SH-SY5Y (cell line): ENCODE measurements at regions not wholly inside any gene's neighbourhood (a gene's known extent, or its start where the extent isn't known, plus 50 kb on each side); places are given as distances from the start of the nearest gene placed in this dataset.

Experiments used
- GATA2 ChIP-seq: IDR thresholded peaks from 2 replicates; pipeline ENCODE4 v1.6.1; 2011; ENCODE audit warnings: mild to moderate bottlenecking, low read depth, low read length
- GATA3 ChIP-seq: IDR thresholded peaks from 2 replicates; pipeline ENCODE4 v1.6.1; 2011; ENCODE audit warnings: low read depth, mild to moderate bottlenecking, low read length, moderate library complexity

DNA sequence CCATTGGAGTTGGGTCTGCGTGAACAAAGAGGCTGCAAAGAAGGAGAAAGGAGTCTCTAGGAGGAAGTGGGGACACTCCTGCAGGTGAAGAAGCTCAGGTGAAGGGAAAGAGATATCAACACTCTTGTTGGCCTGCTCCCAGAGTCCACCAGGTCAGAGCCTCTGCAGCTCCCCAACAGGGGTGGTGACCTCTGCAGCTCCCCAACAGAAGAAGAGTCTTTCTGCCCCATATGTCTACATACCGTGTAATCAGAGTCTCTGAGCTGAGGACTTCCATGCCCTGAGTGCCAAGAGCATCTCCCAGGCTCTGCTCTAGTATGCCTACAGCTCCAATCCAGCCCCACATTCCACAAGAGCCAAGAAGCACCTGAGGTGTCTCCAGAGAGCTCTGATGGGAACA lies 67.4 kb upstream of the TRPC7 start:
- TF ChIP-seq GATA3 (no peak), GATA2 (no peak)
